PC-9 (cell line): ENCODE measurements at regions not wholly inside any gene's neighbourhood (a gene's known extent, or its start where the extent isn't known, plus 50 kb on each side); places are given as distances from the start of the nearest gene placed in this dataset.

Experiments
- EZH2 ChIP-seq: fragments of 200-600 bp; sonication (generic); IDR thresholded peaks from 2 replicates; pipeline ENCODE4 v1.8.0; 2017; ENCODE audit warnings: antibody characterized with exemption, low read depth
- TF ChIP-seq, protein P1 (sequence below): fragments of 200-600 bp; sonication (generic); conservative IDR thresholded peaks from 2 replicates; pipeline ENCODE4 v1.6.1; 2017; ENCODE audit warnings: mixed run types, antibody characterized with exemption, mild to moderate bottlenecking, moderate library complexity

DNA sequence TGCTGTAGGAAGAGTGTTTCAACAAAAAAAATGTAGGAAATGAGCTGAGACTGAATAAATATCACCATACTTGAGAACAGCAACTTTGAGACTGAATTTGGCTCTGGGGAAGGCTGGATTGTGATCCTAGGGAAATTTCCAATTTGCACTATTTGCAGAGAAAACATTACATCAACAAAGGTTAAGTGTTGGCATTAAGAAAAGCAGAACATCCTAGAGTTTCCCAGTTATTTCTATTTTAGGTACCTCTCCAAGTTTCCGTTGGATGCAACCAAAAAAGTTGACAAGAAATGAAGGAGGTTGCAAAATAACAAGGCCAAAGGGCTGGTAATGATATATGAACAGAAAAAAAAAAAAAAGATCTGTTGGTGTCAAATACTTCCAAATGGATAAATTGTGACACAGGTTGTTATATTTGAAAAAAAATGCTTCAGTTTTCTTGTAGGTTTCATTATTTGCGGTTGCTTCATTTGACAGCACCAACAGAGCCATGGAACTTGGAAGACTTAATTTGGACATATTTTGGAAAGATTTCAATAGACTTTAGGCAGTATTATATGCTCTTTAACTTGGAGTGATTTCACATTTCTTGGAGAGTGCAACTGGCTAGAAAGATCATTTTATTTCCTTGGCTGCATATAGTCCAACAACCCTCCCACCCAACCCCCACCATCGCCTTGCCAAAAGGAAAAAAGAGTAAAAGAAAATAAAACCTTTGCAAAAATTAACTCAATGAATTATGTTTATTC is 230.8 kb downstream of the ZNF608 start:
- no peak for TF ChIP-seq EZH2
- TF ChIP-seq, protein P1, sequence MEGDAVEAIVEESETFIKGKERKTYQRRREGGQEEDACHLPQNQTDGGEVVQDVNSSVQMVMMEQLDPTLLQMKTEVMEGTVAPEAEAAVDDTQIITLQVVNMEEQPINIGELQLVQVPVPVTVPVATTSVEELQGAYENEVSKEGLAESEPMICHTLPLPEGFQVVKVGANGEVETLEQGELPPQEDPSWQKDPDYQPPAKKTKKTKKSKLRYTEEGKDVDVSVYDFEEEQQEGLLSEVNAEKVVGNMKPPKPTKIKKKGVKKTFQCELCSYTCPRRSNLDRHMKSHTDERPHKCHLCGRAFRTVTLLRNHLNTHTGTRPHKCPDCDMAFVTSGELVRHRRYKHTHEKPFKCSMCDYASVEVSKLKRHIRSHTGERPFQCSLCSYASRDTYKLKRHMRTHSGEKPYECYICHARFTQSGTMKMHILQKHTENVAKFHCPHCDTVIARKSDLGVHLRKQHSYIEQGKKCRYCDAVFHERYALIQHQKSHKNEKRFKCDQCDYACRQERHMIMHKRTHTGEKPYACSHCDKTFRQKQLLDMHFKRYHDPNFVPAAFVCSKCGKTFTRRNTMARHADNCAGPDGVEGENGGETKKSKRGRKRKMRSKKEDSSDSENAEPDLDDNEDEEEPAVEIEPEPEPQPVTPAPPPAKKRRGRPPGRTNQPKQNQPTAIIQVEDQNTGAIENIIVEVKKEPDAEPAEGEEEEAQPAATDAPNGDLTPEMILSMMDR: no peak
